HG02840 (cell line): ENCODE measurements at regions not wholly inside any gene's neighbourhood (a gene's known extent, or its start where the extent isn't known, plus 50 kb on each side); places are given as distances from the start of the nearest gene placed in this dataset.
"Not testable (repeated sequence)": the region's sequence is repeated elsewhere in the genome, so short reads cannot be mapped to it uniquely, and the experiment has no call there.

ENCODE experiments used
- ATAC-seq: cut with Tn5 transposase; IDR thresholded peaks from one replicate; pipeline ENCODE4 v1.9.1; 2021; ENCODE audit warnings: mild to moderate bottlenecking, moderate library complexity, moderate number of reproducible peaks; ENCODE audit not compliant: unreplicated experiment, low FRiP score

DNA sequence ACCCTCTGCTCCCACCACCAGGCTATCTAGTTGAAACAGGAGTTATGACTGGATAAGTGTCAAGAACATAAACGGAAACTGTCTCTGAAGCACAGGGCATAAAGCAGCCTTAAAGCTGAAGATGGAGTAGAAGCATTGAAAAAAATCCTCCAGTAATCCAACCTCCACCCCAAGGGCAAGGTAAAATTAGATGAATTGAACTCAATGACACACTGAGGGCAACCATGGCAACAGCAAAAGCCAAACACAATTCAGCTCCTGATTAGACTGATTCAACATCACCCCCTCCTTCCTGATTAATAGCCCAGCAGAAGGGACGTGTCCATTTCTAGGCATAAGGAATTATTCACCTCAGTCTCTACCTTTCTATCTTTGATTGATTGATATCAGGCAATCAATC lies 183.2 kb upstream of the MAP3K1 start:
- no peak for ATAC-seq

DNA sequence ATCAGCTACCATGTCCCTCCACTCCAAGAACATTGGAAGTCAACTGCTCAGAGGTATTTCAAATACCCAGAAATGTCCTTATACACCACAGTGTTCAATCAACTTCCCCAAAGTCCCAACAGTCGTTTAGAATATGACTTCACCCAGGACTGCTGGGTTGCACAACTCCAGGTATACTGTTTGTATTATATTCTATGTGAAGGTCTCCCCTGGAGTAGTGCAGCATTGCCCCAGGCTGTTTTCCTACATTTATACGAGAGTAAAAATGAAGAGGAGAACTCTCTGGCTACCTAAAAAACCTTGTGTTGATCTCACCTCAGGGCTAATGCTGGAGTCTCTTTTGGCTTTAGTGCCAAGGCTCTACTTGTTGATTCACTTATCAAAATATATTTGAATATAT lies 183.6 kb upstream of the MAP3K1 start:
- ATAC-seq = no peak

DNA sequence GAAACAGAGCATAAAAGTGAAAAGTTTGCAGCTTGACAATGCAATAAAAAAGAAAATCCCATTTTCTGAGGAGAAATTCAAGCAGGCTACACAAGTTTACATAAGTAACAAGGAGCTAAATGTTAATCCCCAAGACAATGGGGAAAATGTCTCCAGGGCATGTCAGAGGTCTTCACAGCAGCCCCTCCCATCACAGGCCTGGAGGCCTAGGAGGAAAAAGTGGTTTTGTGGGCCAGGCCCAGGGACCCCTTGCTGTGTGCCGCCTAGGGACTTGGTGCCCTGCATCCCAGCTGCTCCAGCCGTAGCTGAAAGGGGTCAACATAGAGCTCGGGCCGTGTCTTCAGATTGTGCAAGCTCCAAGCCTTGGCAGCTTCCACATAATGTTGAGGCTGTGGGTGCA lies 186.7 kb upstream of the MAP3K1 start:
- not testable (repeated sequence) for ATAC-seq

DNA sequence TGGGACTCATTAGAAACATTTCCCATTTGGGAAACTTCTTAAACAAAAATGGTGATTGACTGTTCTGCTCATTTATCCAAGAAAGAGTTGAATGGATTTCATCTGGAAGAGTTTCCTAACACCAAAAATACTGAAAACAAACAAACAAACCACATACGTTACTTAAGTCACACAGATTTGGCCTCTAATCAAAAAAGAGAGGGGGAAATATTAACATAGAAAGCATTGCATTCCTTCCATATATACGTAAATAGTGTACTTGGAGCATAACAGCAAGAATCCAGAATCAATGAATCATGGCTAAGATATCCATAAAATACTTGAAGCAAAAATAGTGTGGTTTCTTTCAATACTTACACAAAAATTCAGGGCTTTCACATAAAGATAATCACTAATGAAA lies 189.8 kb upstream of the MAP3K1 start:
- no peak for ATAC-seq

DNA sequence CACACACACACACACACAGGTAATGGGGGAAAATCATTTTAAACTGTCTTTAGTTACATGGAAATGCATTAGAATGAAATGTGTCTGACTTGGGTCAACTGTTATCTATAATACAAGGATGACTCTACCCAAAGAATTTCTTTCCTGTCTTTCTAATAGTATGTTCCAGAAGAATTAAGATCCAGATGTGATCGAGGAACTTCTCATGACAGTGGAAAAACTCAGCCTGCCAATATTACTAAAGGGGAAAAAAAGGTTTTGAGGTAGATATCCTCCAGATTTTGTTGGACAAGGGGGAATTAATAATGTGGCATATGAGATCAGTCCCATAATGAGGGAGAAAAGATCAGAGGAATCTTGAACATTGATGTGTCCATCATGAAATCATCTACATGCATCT lies 190.6 kb upstream of the MAP3K1 start:
- ATAC-seq = no peak

DNA sequence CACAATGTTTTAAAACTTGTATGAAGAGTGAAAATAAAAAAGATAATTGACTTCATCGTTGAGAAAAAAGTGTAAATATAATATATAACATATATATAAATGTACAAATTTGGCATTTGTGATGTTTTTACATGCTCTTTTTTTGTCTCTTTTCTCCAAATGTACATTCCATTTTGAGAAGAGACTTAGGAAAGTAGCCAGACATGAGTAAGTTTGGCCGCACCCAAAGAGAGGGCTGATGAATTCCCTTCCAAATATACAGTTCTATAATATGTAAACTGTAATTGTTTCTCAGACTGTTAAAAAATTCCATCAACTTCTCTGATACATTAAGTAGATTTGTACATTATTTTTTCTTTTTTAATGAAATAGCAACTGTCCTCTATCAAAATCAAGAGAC lies 193.2 kb upstream of the MAP3K1 start:
- ATAC-seq = no peak

DNA sequence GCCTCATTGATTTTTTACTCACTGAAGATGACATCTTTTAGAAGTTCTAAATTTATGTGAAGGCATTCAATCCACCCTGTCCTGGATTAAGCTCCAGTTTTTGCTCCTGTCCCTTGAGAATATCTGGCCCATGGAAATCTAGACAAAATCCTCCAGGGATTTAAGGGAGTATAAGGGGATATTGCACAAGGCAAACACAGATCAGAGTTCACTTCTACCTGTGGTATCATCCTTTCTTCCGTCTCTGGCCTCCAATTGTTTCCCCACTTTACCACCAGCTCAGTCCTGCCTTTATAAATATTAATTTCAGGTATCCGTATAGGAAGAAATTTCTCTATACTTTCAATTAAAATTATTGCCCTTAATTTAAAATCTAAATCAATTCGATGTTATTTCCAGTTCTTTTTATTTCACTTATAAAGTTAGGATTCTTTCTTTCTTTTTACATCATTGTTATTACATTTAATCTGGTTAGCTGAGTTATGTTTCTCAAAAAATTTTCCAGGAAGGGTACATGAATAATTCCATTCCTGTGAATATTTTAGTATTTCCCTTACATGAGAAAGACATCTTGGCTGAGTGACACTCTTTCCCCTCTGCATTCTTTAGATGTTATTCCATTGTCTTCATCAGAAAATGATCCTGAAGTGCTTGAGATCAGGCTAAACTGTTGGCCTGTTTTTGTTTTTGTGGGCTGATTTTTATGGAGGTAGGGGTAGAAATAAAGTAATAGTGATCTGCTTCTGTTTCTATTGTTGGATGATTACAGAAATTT lies 194.3 kb upstream of the MAP3K1 start:
- ATAC-seq = no peak

DNA sequence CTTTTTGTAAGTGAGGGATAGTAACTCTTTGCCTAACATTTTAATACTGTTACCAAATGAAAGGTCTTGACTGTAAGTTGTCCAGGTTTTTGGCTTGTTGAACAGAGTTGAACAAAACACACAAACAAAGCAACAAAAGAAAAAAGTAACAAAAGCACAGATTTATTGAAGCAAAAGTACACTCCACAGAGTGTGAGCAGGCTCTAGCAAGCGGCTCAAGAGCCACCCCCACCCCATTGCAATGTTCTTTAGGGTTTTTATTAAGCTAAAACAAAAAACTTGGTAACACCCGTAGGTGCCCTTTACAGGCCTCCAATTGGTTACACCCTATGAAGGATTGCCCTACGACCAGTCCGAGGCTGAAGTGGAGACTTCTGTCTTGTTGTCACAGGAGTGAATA lies 197.4 kb upstream of the MAP3K1 start:
- ATAC-seq = no peak

DNA sequence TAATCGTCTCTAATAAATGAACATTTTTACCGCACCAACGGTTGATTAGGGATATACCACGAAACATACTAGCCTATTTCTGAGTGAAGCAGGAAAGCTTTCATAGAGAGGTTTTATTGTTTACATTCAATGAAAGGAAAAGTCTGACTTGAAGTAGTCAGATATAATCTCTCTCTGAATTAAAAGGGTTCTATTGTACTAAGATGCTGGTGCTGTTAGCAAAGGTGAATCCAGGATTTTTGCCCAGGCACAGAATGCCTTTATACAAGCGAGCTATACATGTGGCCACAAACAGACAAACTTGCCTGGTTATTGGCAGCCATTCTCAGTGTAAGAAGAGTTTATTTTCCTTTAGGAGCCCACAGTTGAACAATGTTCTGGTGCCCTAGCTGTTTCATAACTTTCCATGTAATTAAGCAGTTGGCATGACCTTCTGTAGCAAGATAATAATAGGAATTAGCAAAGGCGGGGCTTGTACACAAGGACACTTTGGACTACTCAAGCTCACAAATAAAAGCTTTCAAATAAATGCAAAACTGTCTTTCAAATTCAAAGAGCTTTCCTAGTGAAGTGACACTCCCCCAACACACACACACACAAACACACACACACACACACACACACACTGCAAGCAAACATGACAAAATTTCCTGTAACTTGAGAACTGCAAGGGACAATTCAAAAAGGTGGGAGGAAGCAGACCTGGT lies 198.7 kb upstream of the MAP3K1 start:
- no peak for ATAC-seq

DNA sequence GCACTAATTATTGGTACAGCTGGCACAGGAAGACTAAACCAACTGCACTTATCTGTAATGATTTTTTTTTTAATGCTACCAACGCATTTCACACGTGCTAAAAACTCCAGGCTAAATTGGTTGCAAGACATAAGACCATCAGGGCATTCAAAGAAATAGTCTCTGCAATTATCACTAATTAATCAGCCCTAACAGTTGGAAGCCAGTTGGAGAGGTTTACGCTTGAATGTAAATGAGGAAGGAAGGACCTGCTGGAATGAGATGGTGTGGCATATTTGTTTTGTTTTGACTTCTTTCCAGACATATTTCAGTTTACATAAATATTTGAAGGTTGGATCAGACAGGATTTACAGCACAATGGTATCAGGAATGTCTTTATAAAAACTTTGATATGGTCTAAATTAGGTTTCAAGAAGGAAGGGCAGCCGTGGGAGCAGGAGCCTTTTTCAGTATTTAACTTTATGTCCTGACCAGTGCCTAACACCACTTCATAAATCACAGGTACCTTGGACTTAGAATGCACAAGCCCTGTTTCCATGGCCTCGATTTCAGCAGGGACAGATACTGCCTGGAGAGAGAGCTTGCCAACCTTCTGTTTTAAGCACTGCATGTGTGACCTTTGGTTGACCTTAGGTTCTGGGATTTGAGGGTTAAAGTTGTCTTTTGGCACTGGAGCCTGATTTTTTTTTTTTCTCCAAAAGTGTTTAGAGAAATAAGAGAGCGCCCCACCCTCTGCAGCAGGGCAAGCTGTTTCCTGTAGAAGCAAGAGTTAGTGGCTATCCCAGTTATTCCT lies 199.8 kb upstream of the MAP3K1 start:
- no peak for ATAC-seq

DNA sequence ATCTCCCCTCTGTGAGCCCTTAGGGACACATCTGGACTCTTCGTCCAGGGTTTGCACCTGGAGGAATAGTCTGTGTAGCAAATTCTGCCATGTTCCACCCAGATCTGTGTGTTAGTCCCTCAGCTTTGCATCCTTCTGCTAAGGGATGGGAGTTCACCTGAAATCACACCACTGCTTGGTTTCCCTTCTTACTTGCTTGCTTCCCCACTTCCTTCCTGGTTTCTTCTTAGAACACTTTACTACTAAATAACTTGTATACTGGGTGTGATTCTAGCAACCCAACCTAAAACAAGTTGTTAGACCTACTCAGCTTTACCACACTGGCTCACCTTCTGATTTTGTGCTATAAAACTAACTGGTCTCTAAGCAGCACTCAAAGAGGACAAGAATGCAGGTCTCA lies 202.6 kb upstream of the MAP3K1 start:
- ATAC-seq = no peak

DNA sequence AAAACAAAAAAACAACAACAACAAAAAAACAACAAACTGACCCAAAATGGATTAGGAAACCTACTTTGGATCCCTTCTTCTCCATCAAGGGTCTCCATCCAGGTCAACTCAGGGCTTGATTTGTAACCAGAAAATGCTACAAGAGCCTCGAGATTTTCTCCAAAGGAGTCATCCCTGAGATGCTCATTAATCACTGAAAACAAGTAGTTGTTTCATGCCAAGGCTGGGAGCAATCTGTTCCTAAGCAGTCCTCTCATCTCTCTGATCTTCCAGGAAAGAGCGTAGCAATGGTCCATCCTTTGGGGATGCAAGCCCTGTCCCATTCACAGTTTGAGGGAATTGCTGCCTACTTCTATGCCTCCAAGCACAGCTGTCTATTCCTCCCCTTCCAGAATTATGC lies 203.0 kb upstream of the MAP3K1 start:
- no peak for ATAC-seq

DNA sequence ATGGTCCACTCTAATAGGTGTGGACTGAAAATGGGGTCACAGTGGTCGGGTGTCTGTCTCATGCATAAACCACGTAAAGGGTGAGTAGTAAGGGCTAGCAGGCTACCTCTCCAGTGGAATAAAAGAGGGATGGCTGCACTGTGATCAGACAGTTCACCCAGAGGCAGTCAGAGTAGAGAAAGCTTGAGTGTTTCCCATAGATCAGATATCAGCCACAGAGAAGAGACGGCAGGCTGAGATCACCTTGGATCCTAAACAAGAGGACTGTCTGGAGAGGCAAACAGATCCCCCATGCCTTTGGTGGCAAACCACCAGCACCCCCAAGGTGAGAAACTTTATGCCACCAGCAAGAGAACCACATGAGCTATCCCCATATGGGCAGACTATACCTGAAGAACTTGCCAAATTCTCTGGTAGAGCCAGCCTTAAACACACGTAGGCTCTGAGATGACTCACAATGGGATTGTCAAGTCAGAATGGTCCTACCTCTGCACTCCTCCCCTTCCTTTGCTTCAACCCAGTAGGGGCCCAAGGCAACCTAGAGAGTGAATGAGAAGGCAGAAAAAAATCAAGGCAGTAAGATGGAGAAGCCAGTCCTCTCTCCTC lies 205.2 kb upstream of the MAP3K1 start:
- no peak for ATAC-seq

DNA sequence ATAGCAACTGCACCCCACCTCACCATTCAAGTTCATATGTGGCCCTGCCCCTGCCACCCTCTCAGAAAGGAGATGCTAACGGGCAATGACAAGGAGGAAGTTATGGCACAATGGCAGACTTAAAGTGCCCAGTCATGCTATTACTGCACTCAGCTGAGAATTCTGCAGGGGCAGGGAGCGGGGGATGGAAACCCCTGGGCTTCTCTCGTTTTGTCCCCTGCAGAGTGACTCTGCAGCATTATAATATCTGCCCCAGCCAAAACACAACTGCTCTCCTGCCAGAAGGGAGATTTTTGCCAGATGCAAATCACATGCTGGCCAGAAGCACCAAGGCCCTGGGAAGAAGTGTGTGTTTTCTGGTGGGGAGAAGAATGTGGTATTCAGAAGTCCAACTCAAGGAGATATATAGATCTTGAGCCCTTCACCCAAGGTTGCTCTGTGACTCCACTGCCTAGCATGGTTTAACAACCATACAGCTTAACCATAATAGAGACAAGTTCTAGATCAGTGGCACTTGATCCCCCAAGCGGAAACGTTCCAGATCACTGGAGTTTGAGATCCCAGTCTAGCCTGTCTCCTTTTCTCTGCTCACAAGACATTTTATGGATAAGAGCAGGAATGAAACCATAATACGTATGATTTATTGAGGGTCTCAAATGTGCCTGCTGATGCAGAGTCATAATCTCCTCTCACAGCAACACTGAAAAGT lies 207.0 kb upstream of the MAP3K1 start:
- no peak for ATAC-seq

DNA sequence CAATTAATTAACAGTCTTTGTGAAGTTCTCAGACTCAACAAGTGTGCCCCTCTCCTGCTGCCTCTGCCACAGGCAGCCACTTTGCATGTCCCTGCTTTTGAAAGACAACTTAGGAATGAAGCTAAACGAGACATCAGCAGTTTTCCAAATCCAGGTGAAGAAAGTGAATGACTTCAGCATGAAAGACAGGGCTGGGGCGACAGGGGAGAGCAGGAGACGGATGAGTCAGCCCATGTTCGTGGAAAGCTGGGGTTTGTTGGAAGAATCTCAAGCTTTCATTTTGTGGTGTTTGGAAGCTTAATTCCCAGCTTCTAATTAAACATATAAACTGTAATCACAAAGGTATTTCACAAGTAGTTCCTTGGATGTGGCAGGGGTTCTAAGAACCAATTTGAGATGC lies 207.8 kb upstream of the MAP3K1 start:
- ATAC-seq = no peak

DNA sequence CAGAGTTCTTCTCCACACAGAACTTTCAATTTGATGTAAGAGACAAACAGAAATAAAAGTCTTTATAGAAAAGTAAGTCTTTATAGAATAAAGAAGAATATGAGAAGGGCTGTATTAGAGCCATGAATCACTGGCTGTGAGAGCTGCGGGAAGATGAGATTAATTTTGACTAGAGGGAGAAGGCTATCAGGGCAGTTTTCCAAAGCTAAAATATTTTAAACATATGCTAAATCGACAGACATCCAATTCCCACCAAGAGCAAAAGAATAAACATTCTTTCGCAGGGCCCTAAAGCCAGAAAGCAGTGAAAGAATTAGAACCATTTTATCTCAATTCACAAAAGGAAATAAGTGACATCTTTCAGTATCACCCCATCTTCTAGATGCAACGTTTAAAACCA lies 208.3 kb upstream of the MAP3K1 start:
- ATAC-seq = no peak

DNA sequence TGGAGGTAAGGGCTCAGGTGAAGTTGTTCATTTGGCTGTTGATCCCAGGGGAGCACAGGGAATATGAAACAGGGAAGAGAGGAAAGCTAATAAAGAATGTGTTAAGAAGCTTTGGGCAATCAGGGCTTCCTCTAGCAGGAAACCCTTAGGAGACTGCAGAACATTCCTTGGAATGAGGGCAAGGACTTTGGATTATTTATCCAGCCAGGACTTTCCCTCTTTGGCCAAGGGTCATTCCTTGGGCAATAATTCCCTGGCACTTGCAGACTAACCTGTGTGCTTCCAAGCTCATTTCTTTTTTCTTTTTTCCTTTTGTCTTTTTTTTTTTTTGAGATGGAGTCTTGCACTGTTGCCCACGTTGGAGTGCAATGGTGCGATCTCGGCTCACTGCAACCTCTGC lies 209.2 kb upstream of the MAP3K1 start:
- ATAC-seq = no peak

DNA sequence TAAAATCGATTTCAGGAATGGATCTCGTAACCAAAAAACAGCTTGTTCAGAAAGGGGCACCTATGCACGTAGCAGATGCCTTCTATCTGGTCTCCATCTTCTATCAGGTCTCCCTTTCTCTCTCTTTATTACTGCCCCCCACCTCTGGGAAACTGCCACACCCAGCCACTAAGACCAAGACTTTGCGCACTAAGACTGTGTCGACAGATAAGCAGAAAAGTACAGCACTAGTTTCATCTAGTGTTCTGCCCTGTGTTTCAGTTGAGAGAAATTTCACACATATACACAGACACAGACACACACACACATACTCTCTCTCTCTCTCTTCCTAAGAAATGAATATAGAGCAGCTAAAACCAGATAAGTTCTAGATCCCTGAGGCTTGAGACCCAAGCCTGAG lies 210.1 kb upstream of the MAP3K1 start:
- no peak for ATAC-seq

DNA sequence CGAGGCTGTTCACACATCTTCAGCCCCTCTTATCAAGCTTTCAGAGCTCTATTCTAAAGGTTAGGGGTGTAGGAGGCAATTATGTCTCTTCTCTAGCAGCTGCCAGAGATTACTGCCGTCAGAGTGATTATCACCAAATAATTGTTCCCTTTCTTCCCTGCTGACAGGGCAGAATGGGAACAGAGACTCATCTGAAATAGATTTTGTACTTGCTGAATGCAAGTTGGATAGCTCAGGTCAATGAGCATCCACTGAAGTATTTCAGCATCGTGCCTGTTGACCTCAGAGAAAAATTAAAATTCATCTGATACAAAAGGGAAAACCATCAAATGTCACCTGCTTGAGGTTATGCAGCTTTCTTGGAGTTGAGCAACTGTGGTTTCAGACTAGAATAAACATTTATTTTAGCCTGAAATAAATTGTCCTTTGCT lies 213.7 kb upstream of the MAP3K1 start:
- no peak for ATAC-seq

DNA sequence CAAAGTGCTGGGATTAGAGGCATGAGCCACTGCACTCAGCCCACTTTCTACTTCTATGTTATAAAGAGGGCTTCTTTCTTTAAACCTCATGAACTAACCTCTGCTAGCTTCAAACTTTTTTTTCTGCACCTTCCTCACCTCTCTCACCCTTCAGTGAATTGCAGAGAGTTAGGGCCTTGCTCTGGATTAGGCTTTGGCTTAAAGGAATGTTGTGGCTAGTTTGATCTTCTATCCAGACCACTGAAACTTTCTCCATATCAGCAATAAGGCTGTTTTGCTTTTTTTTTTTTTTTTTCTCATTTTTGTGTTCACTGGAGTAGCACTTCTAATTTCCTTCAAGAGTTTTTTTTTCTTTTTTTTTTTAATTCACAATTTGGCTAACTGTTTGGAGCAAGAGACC lies 216.4 kb upstream of the MAP3K1 start:
- ATAC-seq = no peak
